ENCODE measurements at regions not wholly inside any gene's neighbourhood (a gene's known extent, or its start where the extent isn't known, plus 50 kb on each side); places are given as distances from the start of the nearest gene placed in this dataset.

DNA sequence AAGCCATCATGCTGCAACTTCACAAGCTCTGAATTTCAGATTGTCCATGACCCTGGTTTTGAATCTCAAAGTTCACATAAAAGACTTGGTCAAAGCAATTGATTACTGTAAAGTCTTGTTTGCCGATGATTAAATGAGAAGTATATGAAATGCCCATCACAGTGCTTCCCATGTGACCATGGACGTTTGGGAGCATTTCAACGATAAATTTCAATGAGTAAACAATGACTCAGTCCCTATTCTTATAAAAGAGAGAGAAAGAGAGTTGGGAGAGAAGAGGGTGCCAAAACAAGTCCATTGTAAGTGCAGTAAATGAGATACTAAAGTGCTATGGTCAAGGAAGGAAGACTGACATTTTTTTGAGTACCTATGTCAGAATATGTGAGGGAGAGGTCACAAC, 276.9 kb downstream of the SOX9 start:
- Histone ChIP-seq H3K36me3 (no peaks in the 10 kb centered on the region), H3K27ac (no peak overlapping the region), H3K9me3 (no peaks in the 10 kb centered on the region), H3K4me3 (no peak overlapping the region), H3K27me3 (no peaks in the 10 kb centered on the region), H3K4me1 (peaks cover 3% of the 10 kb centered on the region)
- DNase-seq = no peak
- TF ChIP-seq, protein P1, sequence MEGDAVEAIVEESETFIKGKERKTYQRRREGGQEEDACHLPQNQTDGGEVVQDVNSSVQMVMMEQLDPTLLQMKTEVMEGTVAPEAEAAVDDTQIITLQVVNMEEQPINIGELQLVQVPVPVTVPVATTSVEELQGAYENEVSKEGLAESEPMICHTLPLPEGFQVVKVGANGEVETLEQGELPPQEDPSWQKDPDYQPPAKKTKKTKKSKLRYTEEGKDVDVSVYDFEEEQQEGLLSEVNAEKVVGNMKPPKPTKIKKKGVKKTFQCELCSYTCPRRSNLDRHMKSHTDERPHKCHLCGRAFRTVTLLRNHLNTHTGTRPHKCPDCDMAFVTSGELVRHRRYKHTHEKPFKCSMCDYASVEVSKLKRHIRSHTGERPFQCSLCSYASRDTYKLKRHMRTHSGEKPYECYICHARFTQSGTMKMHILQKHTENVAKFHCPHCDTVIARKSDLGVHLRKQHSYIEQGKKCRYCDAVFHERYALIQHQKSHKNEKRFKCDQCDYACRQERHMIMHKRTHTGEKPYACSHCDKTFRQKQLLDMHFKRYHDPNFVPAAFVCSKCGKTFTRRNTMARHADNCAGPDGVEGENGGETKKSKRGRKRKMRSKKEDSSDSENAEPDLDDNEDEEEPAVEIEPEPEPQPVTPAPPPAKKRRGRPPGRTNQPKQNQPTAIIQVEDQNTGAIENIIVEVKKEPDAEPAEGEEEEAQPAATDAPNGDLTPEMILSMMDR (IDR thresholded peaks at IDR 0.05) = no peak
- intact Hi-C loops (cut with DNase I) = no loop called here
- ATAC-seq = no peak

DNA sequence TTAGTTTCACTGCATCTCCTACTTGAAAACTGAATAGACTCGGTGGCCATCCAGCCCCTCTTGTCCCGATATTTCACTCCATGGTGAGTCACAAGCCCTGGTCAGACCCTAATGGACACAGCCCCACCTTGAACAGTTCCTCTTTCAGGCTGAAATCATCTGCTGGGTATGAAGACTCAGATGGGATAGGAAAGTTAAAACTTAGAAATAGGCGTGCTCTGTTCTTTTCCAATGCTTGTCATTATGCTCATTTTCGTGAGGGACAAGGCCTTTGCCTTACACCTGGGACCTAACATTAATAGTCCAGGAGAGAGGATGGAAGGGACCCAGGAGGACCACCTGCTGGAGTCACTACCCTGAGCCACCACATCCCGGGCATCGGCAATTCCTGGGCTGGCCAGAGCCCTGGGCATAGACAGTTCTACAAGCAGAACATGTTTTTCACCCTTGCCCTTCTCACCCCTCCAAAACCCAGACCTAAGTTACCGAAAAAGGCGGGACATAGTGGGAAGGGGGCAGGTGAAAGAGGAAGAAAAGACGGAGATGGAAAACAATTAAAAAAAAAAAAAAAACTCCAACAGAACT, 278.3 kb downstream of the SOX9 start:
- Histone ChIP-seq H3K4me1 (peaks cover 3% of the 10 kb centered on the region), H3K9me3 (no peaks in the 10 kb centered on the region), H3K4me3 (no peak overlapping the region), H3K36me3 (no peaks in the 10 kb centered on the region), H3K27me3 (no peaks in the 10 kb centered on the region), H3K27ac (no peak overlapping the region)
- intact Hi-C loops (cut with DNase I) = no loop called here
- DNase-seq = no peak
- no peak for ATAC-seq
- TF ChIP-seq, protein P1 (IDR thresholded peaks at IDR 0.05) = no peak

DNA sequence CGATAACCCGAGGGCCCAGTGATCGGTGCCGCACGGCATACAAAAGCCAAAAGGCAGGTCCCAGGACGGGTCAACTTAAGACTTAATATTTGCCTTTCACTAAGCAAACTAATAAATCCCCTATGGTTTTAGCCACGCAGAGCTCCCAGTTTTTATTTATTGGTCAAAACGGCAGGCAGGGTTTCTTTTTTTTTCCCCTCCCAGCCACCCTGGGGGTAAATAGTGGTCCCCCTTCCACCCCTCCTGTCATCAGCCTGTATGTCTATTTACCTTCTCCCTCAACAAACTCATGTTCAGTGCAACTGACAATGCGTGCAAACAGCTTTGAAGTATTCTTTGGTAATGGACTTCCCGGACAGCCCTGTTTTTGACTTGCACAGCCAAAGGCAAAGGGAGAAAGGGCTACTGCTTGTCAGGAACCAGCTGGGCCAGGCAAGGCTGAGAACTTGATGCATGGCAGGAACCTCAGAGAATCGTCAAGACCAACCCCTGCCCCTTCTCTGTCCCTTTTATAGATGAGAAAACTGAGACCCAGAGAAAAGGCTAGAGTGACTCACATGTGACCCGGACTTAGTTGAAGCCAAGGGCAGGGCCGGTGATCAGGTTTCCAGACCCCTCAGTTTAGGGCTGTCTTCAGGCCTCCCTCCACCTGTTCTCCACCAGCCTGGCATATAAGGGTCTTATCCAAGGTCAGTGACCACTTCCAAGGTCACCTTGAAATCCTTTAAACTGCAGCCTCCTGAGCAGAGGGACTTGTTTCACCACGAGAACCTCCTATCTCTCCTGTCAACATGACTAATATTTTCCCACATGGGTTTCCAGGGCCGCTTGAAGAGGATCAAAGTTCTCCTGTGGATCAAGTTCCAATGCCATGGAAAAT, 279.0 kb downstream of the SOX9 start:
- intact Hi-C loops (cut with DNase I) = no loop called here
- no peak overlapping the region for H3K27ac ChIP-seq

DNA sequence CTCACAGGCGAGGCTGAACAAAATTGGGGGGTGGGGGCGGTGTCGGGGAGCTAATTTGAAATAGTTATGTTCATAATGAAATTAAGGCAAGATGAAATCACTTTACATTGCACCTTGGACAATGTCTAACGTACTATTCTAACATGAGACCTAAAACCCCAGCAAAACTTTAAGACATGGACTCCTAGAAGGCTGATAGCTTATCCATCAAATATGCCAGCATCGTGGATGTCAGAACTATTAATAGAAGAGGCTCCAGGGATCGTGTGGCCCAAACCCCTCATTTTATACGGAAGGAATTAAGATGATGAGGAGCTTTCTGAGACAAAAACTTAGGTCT, 279.6 kb downstream of the SOX9 start:
- no peak overlapping the region for H3K4me3 ChIP-seq
- no peaks in the 10 kb centered on the region for H3K27me3 ChIP-seq
- H3K9me3 ChIP-seq = no peaks in the 10 kb centered on the region
- no peak for ATAC-seq
- no peak overlapping the region for H3K27ac ChIP-seq
- TF ChIP-seq, protein P1 (IDR thresholded peaks at IDR 0.05) = no peak
- DNase-seq = no peak
- intact Hi-C loops (cut with DNase I) = no loop called here
- no peaks in the 10 kb centered on the region for H3K4me1 ChIP-seq
- no peaks in the 10 kb centered on the region for H3K36me3 ChIP-seq

More for the DNA sequence above, 279.0 kb downstream of the SOX9 start:
- TF ChIP-seq, protein P1 (IDR thresholded peaks at IDR 0.05) = no peak
- Histone ChIP-seq H3K4me1 (peaks cover 1% of the 10 kb centered on the region), H3K4me3 (no peak overlapping the region), H3K27me3 (no peaks in the 10 kb centered on the region), H3K36me3 (no peaks in the 10 kb centered on the region), H3K9me3 (no peaks in the 10 kb centered on the region)
- no peak for DNase-seq
- no peak for ATAC-seq

DNA sequence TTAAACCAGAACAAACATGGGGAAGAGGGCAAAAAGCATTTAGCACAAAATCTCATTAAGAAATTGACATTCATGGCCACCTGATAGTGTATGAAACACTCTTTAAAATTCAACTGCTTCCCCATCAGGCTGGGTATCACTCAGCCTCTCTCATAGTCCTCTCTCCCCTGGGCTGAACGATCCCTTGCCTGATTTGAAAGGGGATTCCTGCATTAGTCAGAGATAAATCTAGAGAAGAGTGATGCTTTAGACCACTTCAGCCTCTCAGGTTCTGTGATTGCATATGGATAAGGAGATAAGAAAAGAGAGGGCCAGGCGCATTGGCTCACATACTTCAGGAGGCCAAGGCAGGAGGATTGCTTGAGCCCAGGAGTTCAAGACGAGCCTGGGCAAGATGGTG, 280.0 kb downstream of the SOX9 start:
- Histone ChIP-seq H3K36me3 (no peaks in the 10 kb centered on the region), H3K27me3 (no peaks in the 10 kb centered on the region), H3K9me3 (no peaks in the 10 kb centered on the region), H3K4me3 (no peak overlapping the region), H3K27ac (no peak overlapping the region), H3K4me1 (no peaks in the 10 kb centered on the region)
- no peak for ATAC-seq
- TF ChIP-seq, protein P1 (IDR thresholded peaks at IDR 0.05) = no peak
- intact Hi-C loops (cut with DNase I) = no loop called here
- DNase-seq = no peak
